ENCODE measurements at regions not wholly inside any gene's neighbourhood (a gene's known extent, or its start where the extent isn't known, plus 50 kb on each side); places are given as distances from the start of the nearest gene placed in this dataset.
"Not testable (repeated sequence)": the region's sequence is repeated elsewhere in the genome, so short reads cannot be mapped to it uniquely, and the experiment has no call there.

DNA sequence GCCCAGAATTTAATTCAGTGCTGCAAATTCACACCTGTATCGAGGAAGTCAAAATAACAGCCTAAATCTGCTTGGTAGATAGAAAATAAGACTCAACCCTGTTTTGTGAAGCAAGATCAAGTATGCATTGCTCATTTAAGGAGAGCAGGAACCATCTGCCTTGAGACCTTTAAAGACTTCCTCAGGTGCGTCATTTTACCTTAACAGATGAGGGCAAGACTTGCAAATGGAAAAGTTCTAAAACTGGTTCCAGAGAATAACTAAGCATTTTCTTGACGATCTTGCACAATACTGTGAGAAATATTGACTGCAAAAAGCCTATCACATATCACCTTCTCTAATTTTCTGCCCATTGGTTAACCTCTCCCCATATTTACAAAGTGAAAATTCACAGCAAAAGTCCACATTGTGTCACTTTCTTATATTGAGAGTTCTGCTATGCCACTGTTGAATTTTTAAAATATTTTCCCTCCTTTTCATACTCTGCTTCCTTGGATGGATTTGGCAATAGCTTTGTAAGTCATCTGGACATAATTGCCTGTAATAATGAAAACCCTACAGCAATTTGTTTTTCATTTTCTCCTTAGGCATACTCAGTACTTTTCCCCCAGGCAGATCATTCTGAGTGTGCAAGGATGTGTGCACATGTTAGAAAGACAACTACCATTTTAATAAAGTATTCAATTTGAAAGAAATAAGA, 234.2 kb downstream of the AASDHPPT start:
- no peak for DNase-seq (ENCODE audit: low read depth)
- H3K4me3 ChIP-seq (ENCODE audit: low read depth, low read length): no peak overlapping the region
- TF ChIP-seq, protein P1, sequence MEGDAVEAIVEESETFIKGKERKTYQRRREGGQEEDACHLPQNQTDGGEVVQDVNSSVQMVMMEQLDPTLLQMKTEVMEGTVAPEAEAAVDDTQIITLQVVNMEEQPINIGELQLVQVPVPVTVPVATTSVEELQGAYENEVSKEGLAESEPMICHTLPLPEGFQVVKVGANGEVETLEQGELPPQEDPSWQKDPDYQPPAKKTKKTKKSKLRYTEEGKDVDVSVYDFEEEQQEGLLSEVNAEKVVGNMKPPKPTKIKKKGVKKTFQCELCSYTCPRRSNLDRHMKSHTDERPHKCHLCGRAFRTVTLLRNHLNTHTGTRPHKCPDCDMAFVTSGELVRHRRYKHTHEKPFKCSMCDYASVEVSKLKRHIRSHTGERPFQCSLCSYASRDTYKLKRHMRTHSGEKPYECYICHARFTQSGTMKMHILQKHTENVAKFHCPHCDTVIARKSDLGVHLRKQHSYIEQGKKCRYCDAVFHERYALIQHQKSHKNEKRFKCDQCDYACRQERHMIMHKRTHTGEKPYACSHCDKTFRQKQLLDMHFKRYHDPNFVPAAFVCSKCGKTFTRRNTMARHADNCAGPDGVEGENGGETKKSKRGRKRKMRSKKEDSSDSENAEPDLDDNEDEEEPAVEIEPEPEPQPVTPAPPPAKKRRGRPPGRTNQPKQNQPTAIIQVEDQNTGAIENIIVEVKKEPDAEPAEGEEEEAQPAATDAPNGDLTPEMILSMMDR (IDR thresholded peaks at IDR 0.05; ENCODE audit: insufficient read depth, low read depth, low read length): no peak

DNA sequence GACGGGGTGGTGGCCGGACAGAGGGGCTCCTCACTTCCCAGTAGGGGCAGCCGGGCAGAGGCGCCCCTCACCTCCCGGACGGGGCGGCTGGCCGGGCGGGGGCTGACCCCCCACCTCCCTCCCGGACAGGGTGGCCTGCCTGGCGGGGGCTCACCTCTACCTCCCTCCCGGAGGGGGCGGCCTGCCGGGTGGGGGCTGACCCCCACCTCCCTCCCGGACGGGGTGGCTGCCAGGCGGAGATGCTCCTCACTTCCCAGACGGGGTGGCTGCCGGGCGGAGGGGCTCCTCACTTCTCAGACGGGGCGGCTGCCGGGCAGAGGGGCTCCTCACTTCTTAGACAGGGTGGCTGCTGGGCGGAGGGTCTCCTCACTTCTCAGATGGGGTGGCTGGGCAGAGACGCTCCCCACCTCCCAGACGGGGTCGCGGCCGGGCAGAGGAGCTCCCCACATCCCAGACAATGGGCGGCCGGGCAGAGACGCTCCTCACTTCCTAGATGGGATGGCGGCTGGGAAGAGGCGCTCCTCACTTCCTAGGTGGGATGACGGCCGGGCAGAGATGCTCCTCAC, 239.8 kb downstream of the AASDHPPT start:
- not testable (repeated sequence) for DNase-seq (ENCODE audit: low read depth); H3K4me3 ChIP-seq (ENCODE audit: low read depth, low read length)

DNA sequence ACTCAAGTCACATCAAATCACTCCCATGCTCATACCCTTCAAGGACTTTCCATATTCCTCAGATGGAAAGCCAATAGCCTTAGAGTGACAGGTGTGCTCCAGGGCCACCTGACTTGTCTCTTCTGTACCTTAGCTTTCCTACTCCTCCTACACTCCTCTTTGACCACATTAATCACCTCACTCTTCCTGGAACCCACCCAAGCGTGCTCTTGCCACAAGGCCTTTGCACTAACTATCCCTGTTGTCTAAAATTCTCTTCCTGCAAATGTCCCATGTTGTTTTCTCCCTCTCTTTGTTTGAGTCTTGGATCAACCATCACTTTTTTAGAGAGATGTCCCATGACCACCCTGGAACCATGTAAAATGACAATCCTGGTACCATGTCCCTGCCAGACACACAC, 244.1 kb downstream of the AASDHPPT start:
- TF ChIP-seq, protein P1 (IDR thresholded peaks at IDR 0.05; ENCODE audit: insufficient read depth, low read depth, low read length): no peak
- no peak for DNase-seq (ENCODE audit: low read depth)
- H3K4me3 ChIP-seq (ENCODE audit: low read depth, low read length): no peak overlapping the region

DNA sequence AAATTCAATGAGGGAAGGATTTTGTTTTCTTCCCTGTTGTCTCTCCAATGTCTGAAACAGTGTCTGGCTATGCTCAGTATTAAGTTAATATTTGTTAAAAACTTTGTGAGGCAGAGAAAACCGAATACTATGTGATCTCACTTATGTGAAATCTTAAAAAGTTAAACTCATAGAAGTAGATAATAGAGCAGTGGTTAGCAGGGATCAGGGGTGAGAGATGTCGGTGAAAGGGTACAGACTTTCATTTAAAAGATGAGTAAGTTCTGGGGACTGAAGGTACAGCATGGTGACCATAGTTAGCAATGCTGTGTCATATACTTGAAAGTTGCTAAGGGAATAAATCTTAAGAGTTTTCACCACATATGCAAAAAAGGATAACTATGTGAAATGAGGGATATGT, 244.6 kb downstream of the AASDHPPT start:
- DNase-seq (ENCODE audit: low read depth): no peak
- TF ChIP-seq, protein P1 (IDR thresholded peaks at IDR 0.05; ENCODE audit: insufficient read depth, low read depth, low read length): no peak

DNA sequence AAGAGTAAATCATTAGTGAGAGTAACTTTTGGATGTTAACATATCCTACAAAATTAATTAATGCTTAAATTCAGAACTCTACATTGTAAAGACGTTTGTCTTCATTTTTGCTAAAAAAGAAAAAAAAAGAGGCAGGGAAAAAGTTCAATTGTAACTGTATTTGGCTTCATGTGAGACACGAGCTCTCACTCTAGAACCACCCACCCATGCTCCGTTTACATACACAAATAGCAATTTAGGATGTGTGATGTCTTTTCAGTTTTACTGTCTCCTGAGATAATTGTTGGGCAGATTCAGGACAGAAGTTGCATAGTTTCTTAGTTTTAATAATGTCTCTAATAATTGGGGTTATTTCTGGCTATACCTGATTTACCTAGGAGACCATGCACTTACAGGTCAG, 248.6 kb downstream of the AASDHPPT start:
- TF ChIP-seq, protein P1 (IDR thresholded peaks at IDR 0.05; ENCODE audit: insufficient read depth, low read depth, low read length): no peak
- DNase-seq (ENCODE audit: low read depth): no peak
- no peak overlapping the region for H3K4me3 ChIP-seq (ENCODE audit: low read depth, low read length)

More for the DNA sequence above, 244.6 kb downstream of the AASDHPPT start:
- H3K4me3 ChIP-seq (ENCODE audit: low read depth, low read length): no peak overlapping the region

DNA sequence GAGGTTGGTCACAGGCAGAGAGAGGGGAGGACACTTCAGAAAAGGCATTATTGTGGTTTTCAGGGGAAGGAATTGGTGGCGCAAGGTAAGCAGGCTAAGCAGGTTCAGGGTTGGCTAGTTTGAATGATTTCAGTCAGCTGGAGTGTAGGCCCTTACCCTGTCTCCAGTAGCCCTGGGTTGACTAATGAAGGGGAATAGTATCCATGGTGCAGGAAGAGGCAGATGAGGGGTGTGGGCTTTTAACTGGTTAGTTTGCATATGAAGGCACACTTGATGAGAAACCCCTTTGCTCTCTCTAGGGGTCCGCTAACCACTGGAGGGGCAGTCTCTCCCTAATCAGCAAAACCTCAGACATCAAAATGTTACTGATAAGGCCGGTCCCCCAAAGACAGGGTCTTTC, 249.7 kb downstream of the AASDHPPT start:
- TF ChIP-seq, protein P1 (IDR thresholded peaks at IDR 0.05; ENCODE audit: insufficient read depth, low read depth, low read length): no peak
- DNase-seq (ENCODE audit: low read depth): no peak
- H3K4me3 ChIP-seq (ENCODE audit: low read depth, low read length): no peak overlapping the region

DNA sequence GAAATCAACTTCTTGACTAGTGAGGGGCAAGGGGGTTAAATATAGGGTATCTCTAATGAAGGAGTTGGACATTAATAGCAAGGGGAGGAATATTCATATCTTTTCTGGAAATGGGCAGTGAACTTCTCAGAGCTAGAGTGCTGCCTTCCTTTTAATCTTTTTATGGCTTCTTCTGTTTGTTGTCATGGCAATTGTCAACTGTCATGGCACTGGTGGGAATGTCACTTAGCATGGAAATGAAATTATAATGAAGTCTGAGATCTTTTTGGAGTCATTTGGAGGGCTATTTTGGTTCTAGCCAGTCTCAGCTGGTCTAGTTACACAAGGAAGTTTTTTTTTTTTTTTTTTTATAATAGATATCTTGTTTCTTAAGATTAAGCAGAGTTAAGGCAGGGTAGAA, 250.2 kb downstream of the AASDHPPT start:
- TF ChIP-seq, protein P1 (IDR thresholded peaks at IDR 0.05; ENCODE audit: insufficient read depth, low read depth, low read length): no peak
- no peak overlapping the region for H3K4me3 ChIP-seq (ENCODE audit: low read depth, low read length)
- no peak for DNase-seq (ENCODE audit: low read depth)

Data from fibroblast of villous mesenchyme (primary cell).